HG03558 (cell line): ENCODE measurements at regions not wholly inside any gene's neighbourhood (a gene's known extent, or its start where the extent isn't known, plus 50 kb on each side); places are given as distances from the start of the nearest gene placed in this dataset.

Experiments
- ATAC-seq: cut with Tn5 transposase; IDR thresholded peaks from one replicate; pipeline ENCODE4 v1.9.1; 2021; ENCODE audit warnings: moderate number of reproducible peaks; ENCODE audit not compliant: unreplicated experiment; ENCODE audit errors: extremely low read depth

DNA sequence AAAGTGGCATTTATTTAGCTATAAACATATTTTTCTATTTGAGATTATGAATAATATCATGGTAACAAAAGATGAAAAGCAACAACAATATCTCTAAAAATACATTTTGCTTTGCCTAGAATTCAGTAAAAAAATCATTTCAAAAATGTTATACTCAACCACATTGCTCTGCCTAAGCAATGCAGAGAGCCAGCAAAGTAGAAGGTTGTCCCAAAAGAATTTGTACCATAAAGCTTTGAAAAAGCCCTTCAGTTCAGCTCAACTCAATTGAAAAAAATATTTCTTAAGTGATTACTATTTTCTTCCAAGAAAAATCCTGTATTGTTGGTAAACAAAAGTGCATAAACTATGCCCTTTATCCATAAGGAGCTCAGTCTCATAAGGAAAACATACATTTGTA lies 301.2 kb upstream of the ARSJ start:
- no peak for ATAC-seq

DNA sequence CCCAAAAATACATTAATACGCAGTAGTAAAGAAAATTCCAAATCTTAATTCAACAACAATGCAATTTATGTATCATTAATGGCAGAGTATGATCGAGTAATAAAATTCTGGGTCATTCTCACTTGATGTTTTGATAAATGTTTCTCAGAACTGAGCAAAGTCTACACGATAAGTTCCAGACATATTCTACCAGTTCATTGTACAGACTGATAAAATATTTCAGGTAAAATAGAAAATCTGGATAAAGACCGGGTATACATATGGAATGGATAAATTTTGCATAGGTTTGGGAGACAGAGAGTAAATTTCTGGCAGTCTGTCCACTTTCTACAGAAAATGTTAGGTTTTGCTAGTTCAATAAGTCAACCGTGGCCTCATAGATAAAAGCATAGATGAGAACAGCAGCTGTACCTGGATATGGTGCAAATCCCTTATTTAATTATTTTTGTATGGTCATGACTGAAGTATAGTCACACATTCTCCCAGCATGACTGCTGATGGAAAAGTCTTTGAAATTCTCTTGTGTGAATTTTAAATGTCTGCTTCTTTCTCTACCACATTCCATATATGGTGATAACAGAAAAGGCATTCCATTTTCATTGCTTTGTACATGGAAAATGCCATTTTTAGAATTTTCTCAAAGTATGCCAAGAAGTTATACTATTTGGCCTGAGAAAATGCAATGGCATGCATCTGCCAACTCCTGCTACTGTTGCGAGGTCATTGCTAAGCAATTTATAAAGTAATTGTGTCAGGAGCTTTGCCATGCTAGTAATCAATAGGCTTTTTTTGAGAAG lies 301.9 kb upstream of the ARSJ start:
- no peak for ATAC-seq

GRCh38 chr4:114282937-114283336 lies 303.5 kb upstream of the ARSJ start:
- no peak for ATAC-seq

- no peak for ATAC-seq
Observed at GRCh38 chr4:114284629-114285028, 305.2 kb upstream of the ARSJ start.

DNA sequence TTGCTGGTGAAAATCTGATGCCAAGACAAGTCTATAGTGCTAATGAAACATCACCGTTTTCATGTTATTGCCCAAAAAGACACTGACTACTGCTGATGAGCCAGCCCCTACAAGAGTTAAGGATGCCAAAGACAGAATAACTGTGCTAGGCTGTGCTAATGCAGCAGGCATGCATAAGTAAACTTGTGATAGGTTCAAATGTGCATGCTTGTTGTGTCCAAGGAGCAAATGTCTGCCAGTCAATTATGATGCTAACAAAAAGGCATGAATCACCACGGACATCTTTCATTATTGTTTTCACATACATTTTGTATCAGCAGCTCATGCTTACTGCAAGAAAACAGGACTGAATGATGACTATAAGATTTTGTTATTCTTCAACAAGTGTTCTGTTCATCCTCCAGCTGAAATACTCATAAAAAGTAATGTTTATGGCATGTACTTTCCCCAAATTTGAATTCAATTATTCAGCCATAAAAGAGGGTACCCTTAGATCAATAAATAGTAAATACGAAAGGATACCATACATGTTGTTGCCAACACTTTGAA lies 306.9 kb upstream of the ARSJ start:
- ATAC-seq, result no peak

GRCh38 chr4:114287079-114287696 lies 307.7 kb upstream of the ARSJ start:
- no peak for ATAC-seq

- ATAC-seq, result no peak
Observed at GRCh38 chr4:114296126-114296525, 302.5 kb upstream of the UGT8 start.

- no peak for ATAC-seq
Observed at GRCh38 chr4:114302472-114302871, 296.1 kb upstream of the UGT8 start.

DNA sequence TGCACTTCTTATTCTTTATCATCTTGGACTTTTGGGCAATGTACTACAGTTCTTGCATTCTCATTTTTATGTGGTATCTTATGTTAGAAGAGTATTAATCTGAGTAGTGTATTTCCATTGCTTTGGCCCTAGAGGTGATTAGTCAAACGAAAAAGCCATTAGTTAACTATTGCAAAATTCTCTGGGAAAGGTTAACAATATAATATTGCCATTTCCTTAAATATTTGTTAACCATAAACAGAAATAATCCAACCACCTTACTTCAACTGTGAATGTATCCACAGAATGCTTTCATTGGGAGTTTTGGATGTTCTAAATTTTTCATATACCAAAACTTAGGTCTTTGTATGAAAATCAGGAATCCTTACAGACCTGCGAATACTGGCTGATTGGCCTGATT lies 294.6 kb upstream of the UGT8 start:
- ATAC-seq, result no peak

DNA sequence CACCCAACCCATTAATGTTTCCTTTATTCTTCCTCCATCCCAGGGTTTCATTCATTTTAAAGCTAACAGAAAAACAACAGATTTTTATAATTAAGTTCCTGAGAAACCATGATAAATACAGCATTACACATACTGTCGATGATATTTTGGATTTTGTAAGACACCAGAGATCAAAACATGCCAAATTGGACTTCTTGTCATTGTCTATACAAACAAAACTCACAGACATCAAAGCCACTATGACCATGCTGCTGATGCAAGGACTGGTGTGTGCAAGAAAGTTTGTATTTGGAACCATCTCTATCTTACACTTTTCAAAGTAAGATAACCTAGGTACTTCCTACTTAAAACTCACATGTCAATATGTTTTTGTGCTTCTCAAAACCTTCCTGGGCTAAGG lies 294.0 kb upstream of the UGT8 start:
- no peak for ATAC-seq

- no peak for ATAC-seq
Observed at GRCh38 chr4:114306946-114307345, 291.7 kb upstream of the UGT8 start.

- ATAC-seq, result no peak
Observed at GRCh38 chr4:114310296-114310925, 288.2 kb upstream of the UGT8 start.

DNA sequence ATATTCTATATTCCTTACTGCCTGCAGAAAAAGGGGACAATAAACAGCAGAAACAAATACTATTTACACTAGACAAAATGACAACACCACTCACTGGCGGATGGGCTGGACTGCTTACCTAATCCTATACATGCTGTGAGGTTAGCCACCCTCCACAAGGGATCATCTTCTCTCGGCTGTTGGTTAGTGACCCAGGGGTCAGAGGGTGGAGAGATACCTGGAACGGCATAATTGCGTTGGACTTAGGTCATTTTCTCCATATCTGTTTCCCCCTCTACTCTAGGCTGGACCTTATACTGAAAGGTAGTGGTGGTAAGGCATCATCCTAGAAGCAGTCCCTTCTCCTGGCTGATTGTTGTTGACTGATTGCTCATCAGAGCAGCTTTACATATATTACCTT lies 286.8 kb upstream of the UGT8 start:
- ATAC-seq, result no peak

DNA sequence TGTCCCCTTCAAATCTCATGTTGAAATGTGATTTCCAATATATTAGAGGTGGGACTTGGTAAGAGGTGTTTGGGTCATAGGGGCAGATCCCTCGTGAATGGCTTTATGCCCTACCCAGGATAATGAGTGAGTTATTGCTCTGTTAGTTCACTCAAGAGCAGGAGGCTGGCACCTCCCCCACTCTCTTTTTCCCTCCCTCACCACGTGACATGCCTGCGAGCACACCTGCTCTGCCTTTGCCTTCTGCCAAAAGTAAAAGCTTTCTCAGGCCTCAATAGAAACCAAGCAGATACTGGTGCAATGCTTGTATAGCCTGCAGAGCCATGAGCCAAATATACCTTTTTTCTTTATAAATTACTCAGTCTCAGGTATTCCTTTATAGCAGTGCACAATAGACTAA lies 286.3 kb upstream of the UGT8 start:
- no peak for ATAC-seq

- ATAC-seq, result no peak
Observed at GRCh38 chr4:114316789-114317188, 281.8 kb upstream of the UGT8 start.

DNA sequence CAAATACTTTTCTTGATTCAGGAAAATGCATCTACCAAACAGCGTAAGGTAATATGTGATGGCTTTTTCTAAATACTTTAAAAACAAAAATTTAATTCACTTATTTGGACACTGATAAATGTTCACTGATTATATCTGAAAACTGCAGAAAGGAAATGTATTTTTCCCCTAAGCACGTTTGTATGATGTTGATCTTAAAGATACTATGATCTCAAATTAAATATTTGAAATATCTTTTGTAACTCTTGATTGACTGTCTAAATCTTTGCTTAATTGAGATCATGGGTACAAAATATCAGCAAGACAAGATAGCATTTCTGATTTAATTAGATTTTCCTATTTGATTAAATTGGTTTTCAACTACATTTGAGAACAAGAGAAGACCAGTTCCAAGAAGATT lies 281.0 kb upstream of the UGT8 start:
- ATAC-seq, result no peak

DNA sequence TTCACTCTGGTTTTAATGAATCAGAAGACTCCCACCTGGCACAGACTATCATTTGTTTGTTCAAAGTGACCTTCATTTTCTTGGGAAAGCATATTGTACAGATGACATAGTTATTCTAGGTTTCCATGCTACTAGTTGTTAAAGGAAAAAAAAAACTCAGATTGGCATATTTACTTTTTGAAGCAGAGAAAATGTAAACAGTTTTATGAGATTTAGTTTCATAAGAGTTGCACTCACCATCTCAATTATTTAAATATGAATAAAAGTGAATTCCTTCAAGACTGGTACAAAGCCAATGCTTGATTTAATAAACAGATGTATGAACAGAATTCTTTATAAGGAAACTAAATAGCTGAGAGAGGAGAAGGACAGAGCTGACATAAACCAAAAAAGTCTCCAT lies 280.3 kb upstream of the UGT8 start:
- no peak for ATAC-seq

- ATAC-seq, result no peak
Observed at GRCh38 chr4:114320126-114320525, 278.5 kb upstream of the UGT8 start.

- no peak for ATAC-seq
Observed at GRCh38 chr4:114321366-114321765, 277.2 kb upstream of the UGT8 start.

DNA sequence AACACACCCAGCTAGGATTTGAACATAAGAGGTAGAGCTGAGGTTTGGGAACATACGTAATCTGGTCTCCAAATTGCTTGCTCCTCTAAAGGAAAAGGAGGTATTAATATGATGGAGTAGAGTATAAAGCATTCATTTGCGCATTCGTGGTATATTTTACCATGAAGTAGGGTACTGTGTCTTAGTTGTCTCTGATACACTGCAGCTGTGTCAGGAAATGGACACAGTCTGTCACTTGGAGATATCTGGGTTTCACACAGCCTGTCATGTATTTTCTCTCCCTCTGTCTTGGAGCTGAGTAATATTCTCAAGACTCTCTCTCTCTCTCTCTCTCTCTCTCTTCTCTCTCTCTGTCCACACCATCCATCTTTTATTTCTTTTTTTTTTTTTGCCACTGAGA lies 274.8 kb upstream of the UGT8 start:
- ATAC-seq, result no peak

GRCh38 chr4:114326358-114326757 lies 272.2 kb upstream of the UGT8 start:
- no peak for ATAC-seq
